HG02840 (cell line): ENCODE measurements at regions not wholly inside any gene's neighbourhood (a gene's known extent, or its start where the extent isn't known, plus 50 kb on each side); places are given as distances from the start of the nearest gene placed in this dataset.

ENCODE experiments used
- ATAC-seq: cut with Tn5 transposase; IDR thresholded peaks from one replicate; pipeline ENCODE4 v1.9.1; 2021; ENCODE audit warnings: mild to moderate bottlenecking, moderate library complexity, moderate number of reproducible peaks; ENCODE audit not compliant: unreplicated experiment, low FRiP score

GRCh38 chr2:144950899-144951560, 431.1 kb upstream of the ZEB2 start:
- ATAC-seq = no peak

- no peak for ATAC-seq
Observed at GRCh38 chr2:144948205-144948855, 428.4 kb upstream of the ZEB2 start.

DNA sequence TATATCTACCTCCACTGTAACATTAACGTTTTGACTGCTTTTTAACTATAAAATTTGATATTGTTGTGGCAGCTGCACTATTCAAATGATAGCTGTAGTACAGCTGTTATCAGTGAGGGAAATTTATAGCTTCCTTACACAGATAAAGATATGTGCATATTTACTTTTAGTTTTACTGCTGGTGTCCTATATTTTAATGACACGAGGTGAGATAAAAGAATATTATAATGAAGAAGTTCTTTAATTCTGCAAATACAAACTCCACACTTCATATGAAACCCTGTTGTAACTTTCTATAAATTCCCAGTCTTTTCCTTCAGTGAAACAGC, 427.8 kb upstream of the ZEB2 start:
- ATAC-seq = no peak

DNA sequence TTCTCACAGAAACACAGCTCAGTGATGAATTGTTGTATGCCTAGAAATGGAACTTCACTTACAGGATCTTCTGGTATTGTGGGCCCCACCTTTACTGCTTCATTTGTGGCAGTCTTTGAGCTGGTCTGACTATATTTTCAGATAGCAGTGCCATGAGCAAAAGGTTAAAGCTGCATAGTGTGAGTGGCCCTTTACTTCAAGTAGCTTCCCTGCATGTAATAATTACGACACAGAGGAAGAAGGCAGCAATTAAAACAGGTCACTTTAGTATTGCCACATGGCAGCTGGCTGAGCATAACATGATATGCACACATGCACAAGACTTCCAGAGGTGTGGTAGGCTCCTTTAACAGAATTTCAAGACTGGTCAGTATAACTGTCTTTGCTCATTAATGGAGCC, 426.3 kb upstream of the ZEB2 start:
- no peak for ATAC-seq

GRCh38 chr2:144944546-144945220, 424.8 kb upstream of the ZEB2 start:
- no peak for ATAC-seq

- no peak for ATAC-seq
Observed at GRCh38 chr2:144943986-144944385, 424.1 kb upstream of the ZEB2 start.

GRCh38 chr2:144943293-144943941, 423.5 kb upstream of the ZEB2 start:
- no peak for ATAC-seq

GRCh38 chr2:144942516-144943256, 422.8 kb upstream of the ZEB2 start:
- ATAC-seq = no peak

GRCh38 chr2:144941743-144942488, 422.0 kb upstream of the ZEB2 start:
- ATAC-seq = no peak

GRCh38 chr2:144939590-144939989, 419.7 kb upstream of the ZEB2 start:
- ATAC-seq = no peak

DNA sequence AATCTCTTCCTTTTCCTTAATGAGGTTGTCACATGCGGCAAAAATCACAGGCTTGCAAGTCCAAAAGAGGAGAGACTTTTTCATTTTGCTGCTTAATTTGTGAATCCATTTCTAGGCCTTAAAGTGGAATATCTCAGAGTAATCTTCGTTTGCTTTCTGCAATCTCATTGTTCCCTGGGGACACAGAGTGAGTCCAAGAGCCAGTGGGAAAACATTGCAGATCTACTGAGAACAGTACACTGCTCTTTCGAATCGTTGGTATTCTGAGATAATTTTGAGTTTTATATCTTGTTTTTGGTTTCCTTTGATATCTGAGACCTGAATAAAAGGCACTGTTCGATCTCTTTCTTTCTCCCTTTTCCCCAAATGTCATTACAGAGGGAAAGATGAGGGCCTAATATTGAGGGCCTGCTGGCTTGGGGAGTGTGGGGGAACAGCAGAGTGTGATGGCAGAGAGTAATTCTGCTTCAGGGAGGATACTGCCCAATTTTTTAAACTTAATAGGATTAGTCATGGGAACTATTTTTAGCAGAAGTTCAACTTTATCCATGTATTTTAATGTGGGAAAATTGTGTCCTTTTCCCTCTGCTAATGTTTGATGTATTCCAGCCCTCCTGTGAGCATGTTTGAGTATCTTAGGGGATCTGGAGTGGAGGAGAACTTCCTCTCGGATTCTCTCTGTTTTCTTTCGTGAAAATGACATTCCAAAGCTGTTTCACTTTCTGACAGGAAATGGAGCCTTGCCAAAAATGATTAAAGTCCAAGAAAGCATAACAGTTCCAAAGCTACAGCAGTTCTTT, 418.2 kb upstream of the ZEB2 start:
- no peak for ATAC-seq

DNA sequence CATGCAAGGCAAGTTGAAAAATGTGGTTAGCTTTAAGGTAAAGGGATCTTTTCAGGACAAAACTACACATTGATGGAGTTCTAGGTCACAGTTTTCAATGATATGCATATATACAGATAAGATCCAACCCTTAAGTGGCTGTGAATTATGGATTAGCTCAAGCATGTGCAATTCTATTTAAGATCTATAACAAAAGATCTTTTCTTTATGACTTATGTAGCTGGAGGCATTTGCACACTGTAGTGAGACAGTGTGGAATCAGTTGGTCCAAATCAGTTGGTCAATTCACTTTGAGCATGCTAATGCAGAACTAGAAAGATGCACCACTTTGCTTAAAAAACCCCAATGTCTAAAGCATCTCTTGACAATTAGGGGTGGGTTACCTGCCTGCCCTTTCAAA, 417.1 kb upstream of the ZEB2 start:
- ATAC-seq = no peak

DNA sequence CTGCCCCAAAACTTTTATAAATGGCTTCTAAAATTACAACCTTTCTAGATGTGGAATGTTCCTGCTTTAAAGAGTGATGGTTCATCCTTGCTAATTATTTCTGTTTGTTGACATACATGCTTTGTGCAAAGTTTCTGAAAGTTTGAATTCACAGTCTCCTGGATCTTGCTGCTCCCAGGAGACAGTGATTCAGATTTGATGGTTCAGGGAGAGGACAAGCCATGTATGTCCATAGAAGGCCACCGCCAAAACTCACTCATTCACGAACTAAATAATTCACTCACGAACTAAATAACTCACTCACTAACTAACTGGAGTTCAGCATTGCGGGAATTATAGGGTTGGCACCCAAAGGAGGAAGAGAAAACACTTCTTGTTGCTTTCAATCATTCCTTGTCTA, 416.5 kb upstream of the ZEB2 start:
- ATAC-seq = no peak

- ATAC-seq = no peak
Observed at GRCh38 chr2:144935736-144936135, 415.8 kb upstream of the ZEB2 start.

GRCh38 chr2:144935191-144935590, 415.3 kb upstream of the ZEB2 start:
- ATAC-seq = no peak

DNA sequence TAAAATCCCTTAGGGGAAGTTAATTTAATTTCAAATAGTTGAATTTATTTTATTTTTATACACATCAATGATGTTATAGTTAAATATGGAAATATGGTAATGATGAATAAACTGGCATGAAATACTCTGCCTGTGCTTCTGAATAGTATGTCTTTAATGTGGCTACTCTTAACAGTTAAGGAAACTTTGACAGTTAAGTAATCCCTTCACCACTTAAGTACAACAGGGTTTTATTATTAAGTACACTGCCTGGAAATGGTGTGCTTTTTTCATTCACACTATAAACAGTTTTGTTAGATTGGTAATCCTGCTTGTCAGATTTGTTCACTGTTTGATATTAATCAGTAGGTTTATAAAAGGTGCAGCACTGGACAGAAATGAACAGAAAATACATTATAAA, 412.0 kb upstream of the ZEB2 start:
- no peak for ATAC-seq

- ATAC-seq = no peak
Observed at GRCh38 chr2:144931480-144931879, 411.6 kb upstream of the ZEB2 start.

GRCh38 chr2:144927429-144927828, 407.5 kb upstream of the ZEB2 start:
- no peak for ATAC-seq

- ATAC-seq = no peak
Observed at GRCh38 chr2:144925886-144926285, 406.0 kb upstream of the ZEB2 start.
